ENCODE measurements at regions not wholly inside any gene's neighbourhood (a gene's known extent, or its start where the extent isn't known, plus 50 kb on each side); places are given as distances from the start of the nearest gene placed in this dataset.

DNA sequence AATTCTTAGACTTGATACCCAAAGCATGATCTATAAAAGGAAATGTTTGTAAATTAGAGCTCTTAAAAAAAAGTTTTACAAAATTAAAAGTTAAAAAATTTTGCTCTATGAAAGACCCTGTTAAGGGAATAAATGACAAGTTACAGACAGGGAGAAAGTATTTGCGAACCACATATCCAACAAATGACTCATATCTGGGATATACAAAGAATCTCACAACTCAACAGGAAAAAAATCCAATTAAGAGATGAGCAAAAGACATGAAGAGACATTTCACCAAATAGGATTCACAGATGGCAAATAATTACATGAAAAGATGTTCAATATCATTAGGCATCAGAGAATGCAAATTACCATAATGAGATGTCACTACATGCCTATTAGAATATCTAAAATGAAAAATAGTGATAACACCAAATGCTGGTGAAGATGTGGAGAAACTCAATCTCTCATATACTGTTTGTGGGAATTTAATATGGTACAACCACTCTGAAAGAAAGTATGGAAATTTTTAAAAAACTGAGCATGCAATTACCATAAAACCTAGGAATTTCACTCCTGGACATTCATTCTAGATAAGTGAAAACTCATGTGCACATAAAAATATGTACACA is 100.8 kb upstream of the EOLA2 start:
- no peak overlapping the region for H3K4me3 ChIP-seq (ENCODE audit: low read depth, low read length)
- TF ChIP-seq MYC (IDR thresholded peaks at IDR 0.05; ENCODE audit: low read depth, low read length) (no peak), POLR2A (IDR thresholded peaks at IDR 0.05; ENCODE audit: extremely low read depth, insufficient read length) (no peak)
- TF ChIP-seq, protein P1, sequence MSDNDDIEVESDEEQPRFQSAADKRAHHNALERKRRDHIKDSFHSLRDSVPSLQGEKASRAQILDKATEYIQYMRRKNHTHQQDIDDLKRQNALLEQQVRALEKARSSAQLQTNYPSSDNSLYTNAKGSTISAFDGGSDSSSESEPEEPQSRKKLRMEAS (IDR thresholded peaks at IDR 0.05; ENCODE audit: low read depth, low read length) = no peak
- TF ChIP-seq, protein P2, sequence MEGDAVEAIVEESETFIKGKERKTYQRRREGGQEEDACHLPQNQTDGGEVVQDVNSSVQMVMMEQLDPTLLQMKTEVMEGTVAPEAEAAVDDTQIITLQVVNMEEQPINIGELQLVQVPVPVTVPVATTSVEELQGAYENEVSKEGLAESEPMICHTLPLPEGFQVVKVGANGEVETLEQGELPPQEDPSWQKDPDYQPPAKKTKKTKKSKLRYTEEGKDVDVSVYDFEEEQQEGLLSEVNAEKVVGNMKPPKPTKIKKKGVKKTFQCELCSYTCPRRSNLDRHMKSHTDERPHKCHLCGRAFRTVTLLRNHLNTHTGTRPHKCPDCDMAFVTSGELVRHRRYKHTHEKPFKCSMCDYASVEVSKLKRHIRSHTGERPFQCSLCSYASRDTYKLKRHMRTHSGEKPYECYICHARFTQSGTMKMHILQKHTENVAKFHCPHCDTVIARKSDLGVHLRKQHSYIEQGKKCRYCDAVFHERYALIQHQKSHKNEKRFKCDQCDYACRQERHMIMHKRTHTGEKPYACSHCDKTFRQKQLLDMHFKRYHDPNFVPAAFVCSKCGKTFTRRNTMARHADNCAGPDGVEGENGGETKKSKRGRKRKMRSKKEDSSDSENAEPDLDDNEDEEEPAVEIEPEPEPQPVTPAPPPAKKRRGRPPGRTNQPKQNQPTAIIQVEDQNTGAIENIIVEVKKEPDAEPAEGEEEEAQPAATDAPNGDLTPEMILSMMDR (IDR thresholded peaks at IDR 0.05; ENCODE audit: low read depth, low read length) = no peak
- no peak for DNase-seq (ENCODE audit: low read depth)

GRCh38 chrX:150041208-150041607 is 102.9 kb upstream of the EOLA2 start:
- H3K4me3 ChIP-seq (ENCODE audit: low read depth, low read length) = no peak overlapping the region
- no peak for TF ChIP-seq MYC (IDR thresholded peaks at IDR 0.05; ENCODE audit: low read depth, low read length)
- TF ChIP-seq, protein P2 (IDR thresholded peaks at IDR 0.05; ENCODE audit: low read depth, low read length) = no peak
- no peak for TF ChIP-seq POLR2A (IDR thresholded peaks at IDR 0.05; ENCODE audit: extremely low read depth, insufficient read length)
- TF ChIP-seq, protein P1 (IDR thresholded peaks at IDR 0.05; ENCODE audit: low read depth, low read length) = no peak
- DNase-seq (ENCODE audit: low read depth) = no peak

- TF ChIP-seq, protein P2 (IDR thresholded peaks at IDR 0.05; ENCODE audit: low read depth, low read length) = no peak
- TF ChIP-seq, protein P1 (IDR thresholded peaks at IDR 0.05; ENCODE audit: low read depth, low read length) = no peak
- no peak for TF ChIP-seq POLR2A (IDR thresholded peaks at IDR 0.05; ENCODE audit: extremely low read depth, insufficient read length)
- TF ChIP-seq MYC (IDR thresholded peaks at IDR 0.05; ENCODE audit: low read depth, low read length) = no peak
- no peak overlapping the region for H3K4me3 ChIP-seq (ENCODE audit: low read depth, low read length)
- DNase-seq (ENCODE audit: low read depth) = no peak
These were observed 106.3 kb upstream of the EOLA2 start for GRCh38 chrX:150044556-150044955.

- H3K4me3 ChIP-seq (ENCODE audit: low read depth, low read length) = no peak overlapping the region
- TF ChIP-seq, protein P2 (IDR thresholded peaks at IDR 0.05; ENCODE audit: low read depth, low read length) = no peak
- no peak for TF ChIP-seq MYC (IDR thresholded peaks at IDR 0.05; ENCODE audit: low read depth, low read length)
- TF ChIP-seq, protein P1 (IDR thresholded peaks at IDR 0.05; ENCODE audit: low read depth, low read length) = no peak
- no peak for TF ChIP-seq POLR2A (IDR thresholded peaks at IDR 0.05; ENCODE audit: extremely low read depth, insufficient read length)
These were observed 109.5 kb upstream of the EOLA2 start for GRCh38 chrX:150047818-150048217.

DNA sequence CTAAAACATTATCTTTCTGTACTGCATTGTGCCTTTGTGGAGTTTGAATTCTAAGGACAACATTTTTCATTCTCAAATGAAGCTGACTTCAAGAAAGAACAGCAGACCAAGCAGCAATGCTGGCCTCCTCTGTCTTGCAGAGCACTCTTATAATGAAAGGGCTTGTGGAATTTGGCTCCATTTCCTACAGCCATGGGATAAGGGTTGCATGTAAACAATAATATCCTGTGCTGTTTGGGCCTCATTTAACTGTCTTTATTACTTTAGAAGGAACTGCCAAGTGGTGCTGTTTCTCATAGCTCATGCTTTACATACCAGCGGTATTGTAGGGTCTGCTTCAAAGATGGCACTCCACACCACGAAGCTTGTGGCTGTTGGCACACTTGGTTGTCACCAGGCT is 111.4 kb upstream of the EOLA2 start:
- TF ChIP-seq MYC (IDR thresholded peaks at IDR 0.05; ENCODE audit: low read depth, low read length) = no peak
- TF ChIP-seq, protein P1 (IDR thresholded peaks at IDR 0.05; ENCODE audit: low read depth, low read length) = no peak
- DNase-seq (ENCODE audit: low read depth) = no peak
- no peak overlapping the region for H3K4me3 ChIP-seq (ENCODE audit: low read depth, low read length)

More at GRCh38 chrX:150047818-150048217, 109.5 kb upstream of the EOLA2 start:
- no peak for DNase-seq (ENCODE audit: low read depth)

DNA sequence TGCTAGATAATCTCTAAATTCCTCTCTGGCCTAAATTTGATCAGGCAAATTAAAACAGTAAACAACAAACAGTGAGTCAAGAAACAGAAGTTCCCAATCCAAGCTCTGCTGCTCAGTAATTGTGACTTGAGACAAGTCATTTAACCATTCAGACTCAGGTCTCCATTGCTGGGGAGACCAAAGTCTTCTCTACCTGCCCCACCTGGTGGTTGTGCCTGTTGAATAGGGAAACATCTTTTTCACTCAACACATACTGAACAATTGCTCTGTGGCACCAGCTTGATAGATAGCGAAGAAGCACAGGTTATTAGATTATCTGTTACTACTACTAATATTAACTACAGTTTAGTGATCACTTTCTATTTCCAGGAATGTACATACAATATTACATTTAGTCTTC is 112.1 kb upstream of the EOLA2 start:
- H3K4me3 ChIP-seq (ENCODE audit: low read depth, low read length) = no peak overlapping the region
- no peak for TF ChIP-seq MYC (IDR thresholded peaks at IDR 0.05; ENCODE audit: low read depth, low read length)
- TF ChIP-seq POLR2A (IDR thresholded peaks at IDR 0.05; ENCODE audit: extremely low read depth, insufficient read length) = no peak
- TF ChIP-seq, protein P1 (IDR thresholded peaks at IDR 0.05; ENCODE audit: low read depth, low read length) = no peak
- TF ChIP-seq, protein P2 (IDR thresholded peaks at IDR 0.05; ENCODE audit: low read depth, low read length) = no peak
- no peak for DNase-seq (ENCODE audit: low read depth)
